HG03558 (cell line): ENCODE measurements at regions not wholly inside any gene's neighbourhood (a gene's known extent, or its start where the extent isn't known, plus 50 kb on each side); places are given as distances from the start of the nearest gene placed in this dataset.
"Not testable (repeated sequence)": the region's sequence is repeated elsewhere in the genome, so short reads cannot be mapped to it uniquely, and the experiment has no call there.

Experiments
- ATAC-seq: cut with Tn5 transposase; IDR thresholded peaks from one replicate; pipeline ENCODE4 v1.9.1; 2021; ENCODE audit warnings: moderate number of reproducible peaks; ENCODE audit not compliant: unreplicated experiment; ENCODE audit errors: extremely low read depth

- no peak for ATAC-seq
These were observed 71.3 kb upstream of the PODXL start for GRCh38 chr7:131627735-131628190.

GRCh38 chr7:131626643-131627042, 70.2 kb upstream of the PODXL start:
- ATAC-seq = no peak

GRCh38 chr7:131625817-131626372, 69.5 kb upstream of the PODXL start:
- ATAC-seq = no peak

- not testable (repeated sequence) for ATAC-seq
These were observed 68.9 kb upstream of the PODXL start for GRCh38 chr7:131625345-131625744.

- no peak for ATAC-seq
These were observed 68.1 kb upstream of the PODXL start for GRCh38 chr7:131624536-131624935.

- ATAC-seq = no peak
These were observed 66.7 kb upstream of the PODXL start for GRCh38 chr7:131623154-131623553.

- no peak for ATAC-seq
These were observed 65.2 kb upstream of the PODXL start for GRCh38 chr7:131621652-131622051.

GRCh38 chr7:131620673-131621609, 64.5 kb upstream of the PODXL start:
- ATAC-seq = no peak

GRCh38 chr7:131619336-131620305, 63.2 kb upstream of the PODXL start:
- no peak for ATAC-seq

- ATAC-seq = no peak
These were observed 62.0 kb upstream of the PODXL start for GRCh38 chr7:131618391-131618790.

- no peak for ATAC-seq
These were observed 60.2 kb upstream of the PODXL start for GRCh38 chr7:131616487-131617200.

- ATAC-seq = no peak
These were observed 57.5 kb upstream of the PODXL start for GRCh38 chr7:131613909-131614308.

GRCh38 chr7:131610007-131610406, 53.6 kb upstream of the PODXL start:
- no peak for ATAC-seq

- ATAC-seq = no peak
These were observed 51.7 kb upstream of the PODXL start for GRCh38 chr7:131608116-131608500.

GRCh38 chr7:131607291-131608115, 51.1 kb upstream of the PODXL start:
- no peak for ATAC-seq

GRCh38 chr7:131606346-131607290, 50.2 kb upstream of the PODXL start:
- ATAC-seq = no peak
